DMS53 treated with DMSO at 0.1 percent for 48 hours (cell line): ENCODE measurements at regions not wholly inside any gene's neighbourhood (a gene's known extent, or its start where the extent isn't known, plus 50 kb on each side); places are given as distances from the start of the nearest gene placed in this dataset.

Experiments used
- DNase-seq: peaks from one replicate; lab custom pipeline; 2025; ENCODE audit not compliant: unreplicated experiment; lab: John Stamatoyannopoulos, UW

- no peak for DNase-seq
Measured at GRCh38 chr10:105807935-105808587, 1167.0 kb downstream of the SORCS3 start.

DNA sequence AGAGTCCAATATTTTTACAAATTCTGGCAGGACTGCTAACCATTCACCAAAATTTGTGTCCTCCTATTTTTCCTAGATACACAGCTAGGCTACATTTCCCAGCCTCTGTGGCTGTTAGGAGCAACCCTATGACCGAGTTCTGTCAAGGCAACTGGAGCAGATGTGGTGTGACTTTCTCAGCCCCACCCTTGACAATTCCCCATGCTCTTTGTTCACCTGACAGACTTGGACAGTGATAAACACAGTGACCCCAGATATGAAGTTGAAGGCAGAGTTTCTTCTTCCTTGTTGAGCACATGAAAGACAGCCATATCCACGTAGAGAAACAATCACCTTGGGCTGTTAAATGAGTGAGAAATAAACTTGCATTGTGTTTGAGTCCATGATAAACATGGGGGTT is 1162.1 kb downstream of the SORCS3 start:
- no peak for DNase-seq

- DNase-seq, result no peak
Measured at GRCh38 chr10:105800641-105801040, 1159.6 kb downstream of the SORCS3 start.

GRCh38 chr10:105798328-105798889 is 1157.3 kb downstream of the SORCS3 start:
- no peak for DNase-seq

DNA sequence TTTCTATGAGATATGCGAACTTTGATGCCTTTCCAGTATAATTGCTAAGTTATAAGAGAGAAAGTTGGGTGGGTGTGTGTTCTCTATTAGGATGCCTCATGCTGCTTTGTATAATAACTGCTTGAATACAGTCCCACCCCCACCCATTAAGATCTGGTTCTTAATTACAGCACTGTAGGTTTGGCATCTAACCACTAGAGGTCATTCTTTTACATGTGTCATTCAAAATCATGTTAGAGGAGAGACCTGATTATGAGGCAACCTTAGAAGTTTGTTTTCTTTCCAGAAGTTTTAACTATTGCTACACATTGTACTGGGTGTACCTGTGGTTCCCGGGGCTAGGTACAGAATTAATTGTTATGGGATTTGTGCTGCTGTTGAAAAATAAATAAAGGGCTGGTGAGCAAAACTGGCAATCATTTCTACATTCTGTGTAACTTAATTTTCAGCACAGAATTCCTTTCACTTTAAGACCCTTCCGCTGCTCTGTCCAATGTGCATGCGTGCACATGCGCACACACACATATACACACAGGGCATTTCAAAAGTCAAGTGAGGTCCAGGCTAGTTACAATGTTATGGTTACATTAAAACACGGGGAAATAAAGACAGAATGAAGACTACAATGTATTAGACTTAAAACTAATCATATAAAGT is 1156.3 kb downstream of the SORCS3 start:
- peak; percentile 2 for DNase-seq

GRCh38 chr10:105793071-105793470 is 1152.0 kb downstream of the SORCS3 start:
- DNase-seq, result no peak

GRCh38 chr10:105785721-105786120 is 1144.6 kb downstream of the SORCS3 start:
- no peak for DNase-seq

GRCh38 chr10:105783936-105784483 is 1142.9 kb downstream of the SORCS3 start:
- DNase-seq, result no peak

GRCh38 chr10:105774881-105775280 is 1133.8 kb downstream of the SORCS3 start:
- no peak for DNase-seq

DNA sequence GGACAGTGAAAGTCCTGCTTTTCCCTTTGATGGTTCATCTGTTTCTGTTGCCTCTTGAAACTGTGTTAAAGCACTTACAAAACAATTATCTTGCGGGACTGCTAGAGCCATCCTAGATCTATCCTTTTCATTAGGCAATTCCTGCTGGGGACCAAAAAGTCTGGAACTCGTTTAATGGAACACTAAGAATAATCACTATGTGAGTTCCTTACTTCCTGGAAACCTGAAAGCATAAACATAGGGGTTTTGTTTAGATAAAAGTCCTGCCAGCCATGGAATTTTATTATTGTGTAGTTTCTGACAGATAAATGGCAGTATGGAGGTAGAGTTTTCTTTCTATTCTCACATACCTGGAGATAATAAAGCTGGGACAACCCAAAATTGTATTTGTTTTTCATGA is 1133.3 kb downstream of the SORCS3 start:
- DNase-seq, result no peak

DNA sequence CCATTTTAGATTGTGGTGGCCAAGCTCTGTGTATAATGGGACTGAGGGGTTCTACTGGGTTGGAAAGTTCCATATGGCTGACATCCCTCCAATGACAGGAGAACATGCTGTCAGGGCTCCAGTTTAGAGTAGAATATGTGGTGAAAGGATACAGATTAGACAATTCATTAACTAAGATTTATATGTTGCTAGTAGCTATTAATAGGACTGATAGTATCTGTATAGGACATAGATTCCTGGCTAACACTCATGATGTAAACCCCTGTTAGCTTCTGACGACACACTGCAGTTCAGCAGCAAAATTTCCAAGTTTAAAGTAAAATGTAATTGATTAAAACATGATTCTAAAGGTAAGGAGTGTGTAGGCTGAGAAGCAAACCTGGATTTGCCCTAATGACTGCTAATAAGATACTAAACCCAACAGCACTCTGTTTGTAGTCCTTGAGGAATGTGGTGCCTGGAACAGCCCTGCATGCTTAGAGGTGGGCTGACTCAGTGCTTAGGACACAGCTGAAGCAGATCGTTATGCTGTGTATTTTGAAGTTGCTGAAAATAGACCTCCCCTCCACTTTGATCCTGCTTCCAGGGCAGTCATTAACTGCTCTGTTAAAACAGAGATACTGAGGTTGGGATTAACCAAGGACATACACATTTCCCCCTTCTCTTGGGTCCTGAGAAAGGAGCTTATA is 1129.6 kb downstream of the SORCS3 start:
- DNase-seq, result no peak

GRCh38 chr10:105769248-105770184 is 1128.4 kb downstream of the SORCS3 start:
- no peak for DNase-seq

DNA sequence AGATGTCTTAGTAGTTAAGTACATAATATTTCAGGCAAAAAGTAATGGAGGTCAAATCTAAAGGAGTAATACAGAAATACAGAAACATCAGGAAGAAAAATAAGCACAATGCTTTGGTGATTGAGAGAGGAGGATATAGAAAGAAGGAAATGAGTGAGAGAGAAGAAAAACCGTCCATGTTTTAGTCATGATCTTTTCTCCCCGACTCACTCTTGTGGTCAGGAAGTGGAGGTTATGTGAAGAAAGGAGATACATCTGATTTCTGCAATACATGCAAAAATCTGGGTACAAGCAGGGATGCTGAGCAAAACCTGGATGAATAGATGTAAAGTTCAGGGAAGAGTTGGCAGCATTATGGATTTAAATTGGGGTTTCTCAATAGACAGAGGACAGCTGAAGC is 1122.5 kb downstream of the SORCS3 start:
- no peak for DNase-seq

- DNase-seq, result no peak
Measured at GRCh38 chr10:105761576-105762260, 1120.6 kb downstream of the SORCS3 start.

DNA sequence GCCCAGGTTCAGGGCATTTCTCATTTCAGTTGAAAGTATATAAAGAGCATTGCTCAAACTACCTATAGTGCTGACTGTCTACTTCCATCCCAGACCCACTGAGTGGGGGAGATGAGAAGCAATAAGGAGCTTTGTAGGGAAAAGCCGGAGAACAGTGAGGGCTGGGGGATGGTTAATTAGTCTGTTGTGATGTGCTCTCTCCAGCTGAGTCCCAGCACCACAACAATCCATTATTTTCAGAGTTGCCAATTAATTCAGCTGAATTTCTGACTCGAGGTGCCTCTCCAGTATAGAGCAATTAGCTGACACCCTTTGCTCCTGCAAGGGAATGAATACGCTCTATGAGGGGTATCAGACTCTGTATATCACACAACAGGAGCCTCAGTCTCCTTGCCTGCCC is 1118.6 kb downstream of the SORCS3 start:
- DNase-seq, result no peak

GRCh38 chr10:105758209-105758998 is 1117.3 kb downstream of the SORCS3 start:
- DNase-seq, result no peak

DNA sequence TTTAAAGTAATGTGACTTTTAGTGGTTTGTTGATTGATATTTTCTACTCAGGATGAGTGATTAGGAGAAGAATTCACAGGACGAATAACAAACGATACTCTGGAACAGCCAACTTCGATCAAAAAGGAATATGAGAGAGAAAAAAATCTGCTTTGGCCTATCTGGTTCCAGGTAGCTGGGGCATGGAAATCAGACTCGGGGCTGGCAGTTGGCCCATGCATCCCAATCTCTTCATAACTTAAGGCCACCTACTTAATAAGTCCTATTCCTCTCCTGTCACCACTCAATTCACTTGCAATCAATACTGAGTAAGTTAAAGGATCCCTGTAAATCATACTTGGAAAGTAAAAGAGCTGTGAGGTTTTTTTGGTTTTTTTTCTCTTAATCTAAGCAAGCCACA is 1116.2 kb downstream of the SORCS3 start:
- DNase-seq, result no peak

- no peak for DNase-seq
Measured at GRCh38 chr10:105756386-105756785, 1115.3 kb downstream of the SORCS3 start.

- no peak for DNase-seq
Measured at GRCh38 chr10:105751688-105752087, 1110.6 kb downstream of the SORCS3 start.
